B cell (primary cell): ENCODE measurements at regions not wholly inside any gene's neighbourhood (a gene's known extent, or its start where the extent isn't known, plus 50 kb on each side); places are given as distances from the start of the nearest gene placed in this dataset.

Experiments
- EZH2 ChIP-seq: IDR thresholded peaks from 2 replicates; pipeline ENCODE4 v1.6.1; 2012; ENCODE audit warnings: borderline replicate concordance, low read depth, mild to moderate bottlenecking, moderate library complexity, low read length; ENCODE audit not compliant: insufficient read depth, poor library complexity, severe bottlenecking
- TF ChIP-seq, protein P1 (sequence below): fragments of 200-600 bp; IDR thresholded peaks from one replicate; pipeline ENCODE4 v1.8.0; 2022; ENCODE audit warnings: antibody characterized with exemption, mild to moderate bottlenecking

GRCh38 chr12:59963546-59963945 is 367.7 kb downstream of the SLC16A7 start:
- no peak for TF ChIP-seq EZH2
- TF ChIP-seq, protein P1, sequence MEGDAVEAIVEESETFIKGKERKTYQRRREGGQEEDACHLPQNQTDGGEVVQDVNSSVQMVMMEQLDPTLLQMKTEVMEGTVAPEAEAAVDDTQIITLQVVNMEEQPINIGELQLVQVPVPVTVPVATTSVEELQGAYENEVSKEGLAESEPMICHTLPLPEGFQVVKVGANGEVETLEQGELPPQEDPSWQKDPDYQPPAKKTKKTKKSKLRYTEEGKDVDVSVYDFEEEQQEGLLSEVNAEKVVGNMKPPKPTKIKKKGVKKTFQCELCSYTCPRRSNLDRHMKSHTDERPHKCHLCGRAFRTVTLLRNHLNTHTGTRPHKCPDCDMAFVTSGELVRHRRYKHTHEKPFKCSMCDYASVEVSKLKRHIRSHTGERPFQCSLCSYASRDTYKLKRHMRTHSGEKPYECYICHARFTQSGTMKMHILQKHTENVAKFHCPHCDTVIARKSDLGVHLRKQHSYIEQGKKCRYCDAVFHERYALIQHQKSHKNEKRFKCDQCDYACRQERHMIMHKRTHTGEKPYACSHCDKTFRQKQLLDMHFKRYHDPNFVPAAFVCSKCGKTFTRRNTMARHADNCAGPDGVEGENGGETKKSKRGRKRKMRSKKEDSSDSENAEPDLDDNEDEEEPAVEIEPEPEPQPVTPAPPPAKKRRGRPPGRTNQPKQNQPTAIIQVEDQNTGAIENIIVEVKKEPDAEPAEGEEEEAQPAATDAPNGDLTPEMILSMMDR, result no peak
